Right ventricle myocardium superior (tissue), 1 donor: ENCODE measurements at regions not wholly inside any gene's neighbourhood (a gene's known extent, or its start where the extent isn't known, plus 50 kb on each side); places are given as distances from the start of the nearest gene placed in this dataset.
"Not testable (repeated sequence)": the region's sequence is repeated elsewhere in the genome, so short reads cannot be mapped to it uniquely, and the experiment has no call there.

Experiments
- ATAC-seq: fragments of 200-7000 bp; cut with Tn5 transposase; one replicate; pipeline ENCODE4 v1.9.1; 2020; ENCODE audit warnings: mild to moderate bottlenecking; ENCODE audit not compliant: poor library complexity
- DNase-seq: peaks from one replicate; pipeline ENCODE4 v3.0.0-alpha.2; 2020
- intact Hi-C: fragments of 100-400 bp; cut with DNase I; formaldehyde crosslinking; loops from one replicate; pipeline ENCODE4 v1.11.2; 2022
- donor health status: DM: no; HTN: yes; CAD: no; lungs with severe emphysema.

- intact Hi-C loops, DNase-seq, ATAC-seq: not testable (repeated sequence)
Observed at GRCh38 chr15:84360902-84361301, 125.3 kb downstream of the GOLGA6L4 start.

DNA sequence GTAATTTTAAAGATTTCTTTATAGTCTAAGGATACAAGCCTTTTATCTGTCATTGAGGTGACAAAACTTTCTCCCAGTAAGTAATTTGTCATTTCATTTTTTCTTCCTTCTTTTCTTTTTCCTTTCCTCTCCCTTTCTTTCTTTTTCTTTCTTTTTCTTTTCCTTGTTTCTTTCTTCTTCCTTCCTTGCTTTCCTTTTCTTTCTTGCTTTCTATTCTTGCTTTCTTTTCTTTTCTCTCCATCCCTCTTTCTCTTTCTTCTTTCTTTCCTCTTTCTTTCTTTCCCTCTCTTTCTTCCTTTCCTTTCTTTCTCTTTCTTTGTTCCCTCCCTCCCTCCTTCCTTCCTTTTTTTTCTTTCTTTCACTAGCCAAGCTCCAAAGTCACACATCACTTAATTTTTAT lies 148.8 kb downstream of the GOLGA6L4 start:
- intact Hi-C loops, DNase-seq, ATAC-seq: not testable (repeated sequence)

GRCh38 chr15:84387086-84387485 lies 151.5 kb downstream of the GOLGA6L4 start:
- no peak for DNase-seq
- intact Hi-C loops = no loop called here
- no peak for ATAC-seq

- DNase-seq, intact Hi-C loops, ATAC-seq: not testable (repeated sequence)
Observed at GRCh38 chr15:84388201-84388600, 152.6 kb downstream of the GOLGA6L4 start.

- ATAC-seq, DNase-seq, intact Hi-C loops: not testable (repeated sequence)
Observed at GRCh38 chr15:84388638-84389037, 153.1 kb downstream of the GOLGA6L4 start.

DNA sequence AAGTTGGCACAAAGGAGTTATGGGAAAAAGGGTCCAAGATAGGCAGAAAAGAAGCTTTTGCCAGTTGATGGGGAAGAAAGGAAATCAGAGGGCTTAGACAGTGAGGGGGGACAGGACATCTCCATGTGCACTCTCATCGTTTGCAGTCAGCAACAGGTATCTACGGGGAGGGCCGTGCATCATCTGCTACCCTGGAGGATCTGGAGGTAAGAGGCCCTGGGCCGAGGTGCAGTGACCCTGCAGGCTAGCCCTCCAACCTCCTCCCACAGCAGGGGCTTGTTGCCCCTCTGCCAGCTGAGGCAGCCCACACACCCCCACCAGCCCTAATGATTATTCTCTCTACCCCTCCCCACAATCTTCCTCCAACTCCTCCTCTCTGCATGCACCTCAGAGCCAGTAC lies 154.8 kb downstream of the GOLGA6L4 start:
- ATAC-seq, intact Hi-C loops, DNase-seq: not testable (repeated sequence)

GRCh38 chr15:84391191-84391590 lies 155.6 kb downstream of the GOLGA6L4 start:
- DNase-seq = no peak
- no peak for ATAC-seq
- intact Hi-C loops = no loop called here

- intact Hi-C loops, ATAC-seq, DNase-seq: not testable (repeated sequence)
Observed at GRCh38 chr15:84392020-84392419, 156.4 kb downstream of the GOLGA6L4 start.

- not testable (repeated sequence) for DNase-seq
Observed at GRCh38 chr15:84393386-84393936, 157.9 kb downstream of the GOLGA6L4 start.

DNA sequence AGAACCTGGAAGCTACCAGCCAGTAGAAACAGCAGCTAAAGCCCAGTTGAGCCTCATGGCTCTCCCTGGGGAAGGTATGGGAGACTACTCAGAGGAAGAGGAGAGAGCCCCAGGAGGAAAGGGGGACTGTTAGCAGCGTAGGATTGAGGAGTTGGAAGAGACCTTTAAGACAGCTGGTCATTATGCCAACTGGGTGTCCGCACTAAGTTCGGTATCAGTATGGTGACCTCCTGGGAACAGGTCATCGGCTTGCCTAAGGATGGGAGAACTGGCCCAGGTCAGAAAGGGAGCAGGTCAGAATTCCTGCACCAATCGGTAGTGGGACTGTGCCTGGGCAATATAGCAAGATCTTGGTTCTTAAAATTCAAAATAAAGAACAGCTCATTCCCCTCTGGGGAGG lies 158.4 kb downstream of the GOLGA6L4 start:
- DNase-seq, intact Hi-C loops, ATAC-seq: not testable (repeated sequence)

More at GRCh38 chr15:84393386-84393936, 157.9 kb downstream of the GOLGA6L4 start:
- ATAC-seq, intact Hi-C loops: not testable (repeated sequence)

GRCh38 chr15:84395384-84395783 lies 159.8 kb downstream of the GOLGA6L4 start:
- intact Hi-C loops, DNase-seq, ATAC-seq: not testable (repeated sequence)

DNA sequence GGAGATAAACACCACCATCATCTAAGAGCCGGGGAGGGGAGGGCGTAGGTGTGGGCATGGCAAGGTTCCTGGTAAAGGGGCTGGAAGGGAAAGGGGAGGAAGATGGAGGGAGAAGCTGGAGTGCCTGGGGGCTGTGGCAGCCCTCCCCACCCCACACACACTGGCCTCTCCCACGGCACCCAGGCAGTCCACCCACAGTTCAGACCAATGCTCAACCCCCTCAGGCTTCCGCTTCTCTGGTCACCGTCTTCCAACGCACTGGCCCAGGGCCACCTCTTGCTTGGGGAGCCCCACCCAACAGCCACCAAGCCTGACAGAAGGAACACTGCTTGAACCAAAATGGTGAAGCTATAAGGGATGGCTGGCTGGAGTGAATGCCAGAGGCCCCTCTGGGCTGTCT lies 160.3 kb downstream of the GOLGA6L4 start:
- intact Hi-C loops, ATAC-seq, DNase-seq: not testable (repeated sequence)

DNA sequence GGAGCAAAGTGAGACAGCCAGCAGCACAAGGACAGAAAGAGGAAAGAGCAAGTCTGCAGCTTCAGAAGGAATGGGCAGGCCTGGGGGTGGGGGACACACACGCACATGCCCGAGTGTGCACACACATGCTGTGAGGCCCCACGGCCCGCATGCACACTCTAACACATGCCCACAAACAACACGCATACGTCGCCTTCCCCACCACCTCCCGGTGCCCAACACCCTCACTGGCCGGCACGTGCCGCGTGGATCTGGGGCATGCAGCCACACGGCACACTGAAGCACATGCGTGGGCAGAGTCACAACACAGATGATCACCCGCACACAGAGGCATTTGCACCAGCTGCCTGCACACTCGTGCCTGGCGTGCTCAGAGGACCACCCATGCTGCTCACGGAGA lies 161.5 kb downstream of the GOLGA6L4 start:
- ATAC-seq, DNase-seq, intact Hi-C loops: not testable (repeated sequence)

GRCh38 chr15:84398087-84398486 lies 162.5 kb downstream of the GOLGA6L4 start:
- ATAC-seq, DNase-seq, intact Hi-C loops: not testable (repeated sequence)

DNA sequence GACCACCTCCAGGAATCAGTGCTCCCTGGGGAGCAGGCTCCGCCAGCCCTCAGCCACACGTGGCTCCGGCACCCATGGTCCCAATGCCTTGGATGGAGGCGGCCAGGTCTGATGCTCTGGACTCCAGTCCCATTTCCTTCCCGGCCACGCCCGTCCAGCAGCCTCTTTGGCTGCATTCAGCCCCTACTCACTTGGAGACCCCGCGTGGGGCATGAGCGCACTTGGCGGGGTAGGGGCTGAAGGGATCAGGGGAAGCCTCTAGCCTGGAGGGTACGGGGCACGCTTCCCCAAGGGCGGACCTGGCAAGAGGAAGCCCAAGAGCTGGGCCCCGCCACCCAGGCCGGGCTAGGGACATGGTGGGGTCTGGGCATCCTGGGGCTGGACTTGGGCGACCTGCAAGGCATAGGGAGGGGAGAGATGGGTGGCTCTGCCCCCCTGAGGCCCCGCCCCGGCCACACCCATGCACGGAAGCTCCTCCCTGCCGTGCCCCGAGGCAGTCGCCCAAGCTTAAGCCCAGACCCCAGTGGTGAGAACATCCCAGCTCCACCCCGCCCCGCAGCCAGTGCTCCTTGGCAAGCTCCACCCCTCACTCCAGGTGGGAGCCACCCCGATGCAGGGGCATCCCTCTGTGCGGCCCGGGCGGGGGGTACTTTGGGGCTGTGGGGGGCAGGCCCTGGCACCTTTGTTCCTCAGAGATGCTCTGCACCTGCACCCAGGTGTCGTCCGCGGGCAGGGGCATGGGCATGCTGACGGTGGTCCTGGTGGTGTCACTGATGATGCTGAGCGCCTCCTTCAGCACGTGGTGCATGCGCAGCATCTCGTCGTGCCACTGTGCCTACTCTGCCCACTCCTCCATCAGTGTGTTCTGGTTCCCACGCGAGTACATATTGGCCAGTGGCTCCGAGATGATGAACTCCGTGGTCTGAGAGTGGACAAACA lies 163.5 kb downstream of the GOLGA6L4 start:
- DNase-seq (no peak), ATAC-seq (no peak)
- intact Hi-C loops = no loop called here

- no peak for DNase-seq
- ATAC-seq = no peak
- intact Hi-C loops = no loop called here
Observed at GRCh38 chr15:84400017-84400740, 164.6 kb downstream of the GOLGA6L4 start.

GRCh38 chr15:84400820-84401219 lies 165.2 kb downstream of the GOLGA6L4 start:
- DNase-seq (no peak), ATAC-seq (no peak)

DNA sequence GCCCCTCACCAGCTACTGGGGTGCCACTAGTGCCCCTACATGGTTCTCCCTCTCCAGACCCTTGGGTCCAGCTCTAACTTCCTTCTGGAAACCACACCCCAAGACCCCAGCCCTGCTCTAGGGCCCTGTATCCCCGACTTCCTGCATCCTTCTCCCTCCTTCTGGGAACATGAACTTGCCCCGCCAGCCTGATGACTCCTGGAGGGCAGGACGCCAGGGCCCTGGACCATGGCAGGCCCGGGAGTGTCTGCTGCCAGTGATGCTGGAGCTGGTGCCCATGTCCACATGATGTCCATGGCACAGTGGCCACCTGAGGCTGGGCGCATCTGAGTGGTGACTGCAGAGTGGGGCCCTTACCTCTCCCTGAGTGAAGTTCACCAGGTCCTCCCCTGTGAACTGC lies 165.9 kb downstream of the GOLGA6L4 start:
- DNase-seq, ATAC-seq, intact Hi-C loops: not testable (repeated sequence)

More at GRCh38 chr15:84400820-84401219, 165.2 kb downstream of the GOLGA6L4 start:
- intact Hi-C loops = no loop called here
